GM21619 (cell line): ENCODE measurements at regions not wholly inside any gene's neighbourhood (a gene's known extent, or its start where the extent isn't known, plus 50 kb on each side); places are given as distances from the start of the nearest gene placed in this dataset.

Source experiments
- ATAC-seq: cut with Tn5 transposase; IDR thresholded peaks from one replicate; pipeline ENCODE4 v1.9.1; 2021; ENCODE audit not compliant: unreplicated experiment

- no peak for ATAC-seq
Measured at GRCh38 chr18:44046376-44046975, 634.2 kb upstream of the SETBP1 start.

GRCh38 chr18:44047585-44047984, 633.1 kb upstream of the SETBP1 start:
- no peak for ATAC-seq

GRCh38 chr18:44048435-44048834, 632.3 kb upstream of the SETBP1 start:
- no peak for ATAC-seq

- ATAC-seq: no peak
Measured at GRCh38 chr18:44048846-44049245, 631.8 kb upstream of the SETBP1 start.

GRCh38 chr18:44051026-44051425, 629.7 kb upstream of the SETBP1 start:
- no peak for ATAC-seq

- no peak for ATAC-seq
Measured at GRCh38 chr18:44054514-44054913, 626.2 kb upstream of the SETBP1 start.

GRCh38 chr18:44060197-44060596, 620.5 kb upstream of the SETBP1 start:
- no peak for ATAC-seq

- no peak for ATAC-seq
Measured at GRCh38 chr18:44061438-44061837, 619.2 kb upstream of the SETBP1 start.

- no peak for ATAC-seq
Measured at GRCh38 chr18:44062345-44062744, 618.3 kb upstream of the SETBP1 start.

- no peak for ATAC-seq
Measured at GRCh38 chr18:44065206-44065605, 615.5 kb upstream of the SETBP1 start.

- no peak for ATAC-seq
Measured at GRCh38 chr18:44066541-44066940, 614.1 kb upstream of the SETBP1 start.

GRCh38 chr18:44067186-44067585, 613.5 kb upstream of the SETBP1 start:
- no peak for ATAC-seq

GRCh38 chr18:44075038-44075437, 605.6 kb upstream of the SETBP1 start:
- ATAC-seq: no peak

GRCh38 chr18:44079606-44080005, 601.1 kb upstream of the SETBP1 start:
- no peak for ATAC-seq

- no peak for ATAC-seq
Measured at GRCh38 chr18:44080054-44080453, 600.6 kb upstream of the SETBP1 start.

- ATAC-seq: no peak
Measured at GRCh38 chr18:44089732-44090131, 591.0 kb upstream of the SETBP1 start.

GRCh38 chr18:44090453-44090852, 590.2 kb upstream of the SETBP1 start:
- no peak for ATAC-seq

GRCh38 chr18:44093253-44093652, 587.4 kb upstream of the SETBP1 start:
- ATAC-seq: no peak

- ATAC-seq: no peak
Measured at GRCh38 chr18:44096016-44096415, 584.7 kb upstream of the SETBP1 start.

- no peak for ATAC-seq
Measured at GRCh38 chr18:44098551-44099098, 582.1 kb upstream of the SETBP1 start.

GRCh38 chr18:44107187-44107586, 573.5 kb upstream of the SETBP1 start:
- ATAC-seq: no peak

- no peak for ATAC-seq
Measured at GRCh38 chr18:44111337-44111736, 569.4 kb upstream of the SETBP1 start.

- ATAC-seq: no peak
Measured at GRCh38 chr18:44117821-44118220, 562.9 kb upstream of the SETBP1 start.
